Esophagus muscularis mucosa (tissue), 4 donors: ENCODE measurements at regions not wholly inside any gene's neighbourhood (a gene's known extent, or its start where the extent isn't known, plus 50 kb on each side); places are given as distances from the start of the nearest gene placed in this dataset.

Source experiments
- DNase-seq: peaks from one replicate; pipeline ENCODE4 v3.0.0-alpha.2; 2017; ENCODE audit errors: extremely low spot score
- H3K27ac ChIP-seq, 4 donors: fragments of 200-600 bp; sonication (generic); replicated peaks in 1 of 4; 1 replicate in 3 of 4; 2 replicates in 1 of 4; pipeline ENCODE4 v1.5.1; 2016 to 2019; ENCODE audit warnings: mild to moderate bottlenecking in 1 of 4
- H3K27me3 ChIP-seq, 4 donors: fragments of 200-600 bp; sonication (generic); one replicate each; pipeline versions ENCODE4 v1.5.1 to v1.6.0; 2016 to 2019
- H3K36me3 ChIP-seq, 4 donors: fragments of 200-600 bp; sonication (generic); one replicate each; pipeline ENCODE4 v1.5.1; 2016 to 2019
- H3K4me1 ChIP-seq, 4 donors: fragments of 200-600 bp; sonication (generic); one replicate each; pipeline ENCODE4 v1.5.1; 2016 to 2019
- H3K4me3 ChIP-seq, 4 donors: fragments of 200-600 bp; sonication (generic); 1 replicate in 2 of 4; 2 replicates in 2 of 4; pipeline ENCODE4 v1.5.1; 2016 to 2019; ENCODE audit warnings: mild to moderate bottlenecking in 4 of 4, moderate library complexity in 1 of 4
- H3K9me3 ChIP-seq, 4 donors: fragments of 200-600 bp; sonication (generic); 1 replicate in 3 of 4; 2 replicates in 1 of 4; pipeline ENCODE4 v1.5.1; 2016 to 2019
- CTCF ChIP-seq, 3 experiments: fragments of 200-600 bp in 2 of 3; fragments of 450-650 bp in 1 of 3; sonication (generic) in 2 of 3; IDR thresholded peaks; one replicate each; pipeline ENCODE4 v1.5.1; 2017 to 2019; ENCODE audit warnings: antibody characterized with exemption in 3 of 3, mild to moderate bottlenecking in 2 of 3, moderate library complexity in 1 of 3
- EP300 ChIP-seq: sonication (generic); formaldehyde crosslinking; IDR thresholded peaks from one replicate; pipeline ENCODE4 v1.6.1; 2017; ENCODE audit warnings: antibody characterized with exemption
- POLR2A ChIP-seq: fragments of 450-650 bp; IDR thresholded peaks from one replicate; pipeline ENCODE4 v1.6.1; 2017; ENCODE audit warnings: antibody characterized with exemption, moderate library complexity, mild to moderate bottlenecking, low read depth
- POLR2AphosphoS5 ChIP-seq, 2 donors: sonication (generic); formaldehyde crosslinking; IDR thresholded peaks; one replicate each; pipeline ENCODE4 v1.6.1; 2017; ENCODE audit warnings: antibody characterized with exemption in 2 of 2
- WGBS: methylation state at CpG from one replicate; pipeline ENCODE4 v1.1.5; 2018; 5-methylcytosine and 5-hydroxymethylcytosine counted together
- intact Hi-C: fragments of 100-400 bp; cut with DNase I; formaldehyde crosslinking; loops from one replicate; pipeline ENCODE4 v1.15.1; 2023

DNA sequence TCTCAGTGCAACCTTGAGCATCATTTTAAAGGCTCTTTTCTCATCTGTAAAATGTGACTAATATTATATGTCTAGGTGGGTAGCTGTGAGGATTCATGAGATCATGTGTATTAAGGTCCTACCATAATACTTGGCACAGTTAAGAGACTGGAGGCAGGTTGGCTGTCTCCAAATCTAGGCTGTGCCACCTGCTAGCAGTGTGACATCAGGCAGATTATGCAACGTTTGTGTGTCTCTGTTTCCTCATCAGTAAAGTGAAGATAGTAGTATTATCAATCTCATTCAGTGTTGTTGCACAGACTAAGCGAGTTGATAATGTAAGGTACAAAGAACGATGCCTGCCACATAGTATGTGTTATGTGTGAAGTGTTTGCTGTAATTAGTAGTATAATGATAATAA is 227.4 kb downstream of the SAMD5 start:
- Histone ChIP-seq H3K4me1 (peaks cover 0 to 9% (median 4%) of the 10 kb centered on the region in 4 donors), H3K9me3 (no peaks in the 10 kb centered on the region), H3K36me3 (no peaks in the 10 kb centered on the region), H3K27me3 (no peaks in the 10 kb centered on the region), H3K4me3 (no peak overlapping the region), H3K27ac (no peak overlapping the region)
- DNase-seq, result no peak
- 86% methylated on average over 3 of the region's 3 CpGs for WGBS
- intact Hi-C loops, result no loop called here
- no peak for TF ChIP-seq EP300
- TF ChIP-seq POLR2A, result no peak
- TF ChIP-seq CTCF (IDR thresholded peaks at IDR 0.05), result no peak
- no peak for TF ChIP-seq POLR2AphosphoS5 (IDR thresholded peaks at IDR 0.05)

DNA sequence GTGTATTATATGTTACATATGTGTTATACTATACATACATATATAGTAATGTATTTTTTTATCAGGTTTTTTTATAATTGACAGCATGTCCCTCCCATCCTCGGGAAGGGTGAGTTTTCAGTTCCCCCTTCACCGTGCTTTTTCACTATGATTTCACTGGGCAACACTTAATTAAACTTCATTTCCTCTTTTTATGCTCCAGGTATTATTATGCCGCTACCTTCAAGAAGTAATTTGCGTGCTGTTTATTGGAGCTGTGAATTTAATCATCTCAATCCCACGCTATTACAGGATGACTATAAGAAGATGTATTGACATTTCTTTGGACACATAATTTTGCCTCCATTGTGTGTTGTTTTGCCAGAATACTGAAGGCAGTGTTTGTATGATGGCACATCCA is 228.6 kb downstream of the SAMD5 start:
- Histone ChIP-seq H3K27me3 (no peaks in the 10 kb centered on the region), H3K27ac (no peak overlapping the region), H3K4me1 (peaks cover 0 to 9% (median 4%) of the 10 kb centered on the region in 4 donors), H3K9me3 (no peaks in the 10 kb centered on the region), H3K4me3 (no peak overlapping the region), H3K36me3 (no peaks in the 10 kb centered on the region)
- no peak for TF ChIP-seq POLR2AphosphoS5 (IDR thresholded peaks at IDR 0.05)
- no peak for TF ChIP-seq POLR2A
- no peak for TF ChIP-seq CTCF (IDR thresholded peaks at IDR 0.05)
- no peak for TF ChIP-seq EP300
- 83% methylated on average over 5 of the region's 5 CpGs for WGBS
- DNase-seq, result no peak
- intact Hi-C loops, result no loop called here

DNA sequence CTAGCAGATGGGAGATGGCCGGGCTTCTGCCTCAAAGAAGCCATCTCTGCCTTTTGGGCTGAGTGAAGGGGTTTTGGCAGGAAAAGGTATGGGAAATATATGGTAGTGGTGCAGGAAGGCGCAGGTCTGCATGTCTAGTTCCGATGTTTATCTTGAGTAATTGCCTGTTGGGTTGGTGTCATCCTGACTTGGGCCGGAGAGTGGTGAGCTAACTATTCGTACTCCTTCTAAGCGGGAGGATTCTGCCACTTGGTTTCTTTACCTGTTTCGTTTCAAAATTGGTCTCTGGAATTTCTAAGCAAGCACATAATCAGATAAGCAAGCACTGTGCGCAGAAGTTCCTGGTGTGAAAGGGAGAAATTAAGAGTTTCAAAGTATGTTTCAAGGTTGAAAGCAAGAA is 229.6 kb downstream of the SAMD5 start:
- H3K36me3 ChIP-seq, result no peaks in the 10 kb centered on the region
- WGBS, result 73% methylated on average over 8 of the region's 8 CpGs
- TF ChIP-seq EP300, result no peak
- TF ChIP-seq POLR2AphosphoS5 (IDR thresholded peaks at IDR 0.05), result no peak
- no peak for TF ChIP-seq CTCF (IDR thresholded peaks at IDR 0.05)
- TF ChIP-seq POLR2A, result no peak
- no peak for DNase-seq
- H3K9me3 ChIP-seq, result no peaks in the 10 kb centered on the region
- H3K4me3 ChIP-seq, result no peak overlapping the region
- H3K27ac ChIP-seq, result no peak overlapping the region
- H3K4me1 ChIP-seq, result peaks cover 0 to 9% (median 4%) of the 10 kb centered on the region in 4 donors
- intact Hi-C loops, result no loop called here
- H3K27me3 ChIP-seq, result no peaks in the 10 kb centered on the region

DNA sequence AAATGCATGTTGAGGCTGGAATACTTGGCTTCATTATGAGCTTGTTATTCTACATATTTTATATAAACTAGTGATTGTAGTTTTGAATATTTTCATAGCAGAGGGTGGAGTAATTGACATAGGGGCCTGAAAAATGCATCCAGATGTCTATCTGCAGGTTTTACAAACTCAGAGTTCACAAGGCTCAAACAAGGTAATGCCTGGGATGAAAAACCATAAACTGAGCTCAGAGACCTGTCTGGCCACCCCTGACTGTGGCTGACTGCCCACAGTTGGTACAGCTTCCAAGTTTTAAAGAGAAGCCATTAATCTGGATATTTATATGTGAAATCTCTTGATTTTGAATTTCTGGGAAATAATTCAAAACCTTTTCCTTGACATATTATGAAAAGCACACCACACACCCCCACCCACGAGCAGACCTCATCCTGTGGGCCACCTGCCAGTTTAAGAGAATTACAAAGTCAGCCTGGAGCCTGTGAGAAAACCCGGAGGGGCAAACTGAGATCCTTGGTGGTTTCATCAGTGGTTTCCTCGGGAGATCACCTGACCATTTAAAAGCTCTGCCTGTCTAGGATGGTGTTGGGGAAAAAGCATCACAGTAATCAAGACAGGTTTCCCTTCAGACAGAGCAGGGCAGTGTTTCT is 230.1 kb downstream of the SAMD5 start:
- no peak for TF ChIP-seq POLR2AphosphoS5 (IDR thresholded peaks at IDR 0.05)
- TF ChIP-seq CTCF (IDR thresholded peaks at IDR 0.05), result no peak
- TF ChIP-seq POLR2A, result no peak
- no peak for TF ChIP-seq EP300
- WGBS, result 28% methylated on average over 3 of the region's 3 CpGs
- peaks cover 0 to 9% (median 4%) of the 10 kb centered on the region in 4 donors for H3K4me1 ChIP-seq
- intact Hi-C loops, result no loop called here
- no peaks in the 10 kb centered on the region for H3K27me3 ChIP-seq
- H3K4me3 ChIP-seq, result no peak overlapping the region
- no peaks in the 10 kb centered on the region for H3K36me3 ChIP-seq
- H3K27ac ChIP-seq, result no peak overlapping the region
- no peak for DNase-seq
- no peaks in the 10 kb centered on the region for H3K9me3 ChIP-seq

DNA sequence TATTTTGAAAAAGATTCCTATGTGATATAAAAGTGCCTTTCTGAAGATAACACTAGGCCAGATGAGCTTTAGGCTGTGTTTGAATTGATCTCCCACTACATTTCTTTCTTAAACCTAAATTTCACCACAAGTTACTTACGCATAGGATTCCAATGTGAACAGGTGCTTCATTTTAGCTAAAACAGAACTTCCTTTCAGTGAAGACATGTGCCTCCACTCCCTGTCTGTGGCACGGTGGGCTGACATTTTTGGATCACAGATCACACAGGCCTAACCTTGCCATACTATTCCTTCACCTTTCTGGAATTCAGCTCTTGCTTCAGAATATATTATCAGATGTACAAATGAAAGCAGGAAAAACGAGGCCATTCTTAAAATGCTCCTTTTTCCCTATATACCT is 231.8 kb downstream of the SAMD5 start:
- no peak for DNase-seq
- intact Hi-C loops, result no loop called here
- Histone ChIP-seq H3K27ac (no peak overlapping the region), H3K27me3 (no peaks in the 10 kb centered on the region), H3K9me3 (no peaks in the 10 kb centered on the region), H3K36me3 (no peaks in the 10 kb centered on the region), H3K4me3 (no peak overlapping the region), H3K4me1 (peaks cover 0 to 9% (median 4%) of the 10 kb centered on the region in 4 donors)
- 95% methylated on average over 3 of the region's 3 CpGs for WGBS
- TF ChIP-seq EP300, result no peak
- TF ChIP-seq POLR2AphosphoS5 (IDR thresholded peaks at IDR 0.05), result no peak
- no peak for TF ChIP-seq CTCF (IDR thresholded peaks at IDR 0.05)
